ENCODE measurements at regions not wholly inside any gene's neighbourhood (a gene's known extent, or its start where the extent isn't known, plus 50 kb on each side); places are given as distances from the start of the nearest gene placed in this dataset.

GRCh38 chr5:88063813-88064212, 204.8 kb downstream of the TMEM161B start:
- TF ChIP-seq POLR2A (IDR thresholded peaks at IDR 0.05; ENCODE audit: low read length) (no peak), GATA1 (IDR thresholded peaks at IDR 0.05; ENCODE audit: low read depth, low read length) (no peak)

Data from erythroblast (primary cell).